A549 (cell line): ENCODE measurements at regions not wholly inside any gene's neighbourhood (a gene's known extent, or its start where the extent isn't known, plus 50 kb on each side); places are given as distances from the start of the nearest gene placed in this dataset.

Experiments
- TF ChIP-seq, protein P1 (sequence below): IDR thresholded peaks from 2 replicates; pipeline ENCODE4 v1.6.1; 2012
- TF ChIP-seq, protein P2 (sequence below): fragments of >200 bp; sonication (Bioruptor Twin); formaldehyde crosslinking; IDR thresholded peaks from 3 replicates; pipeline ENCODE4 v1.5.1; 2016

DNA sequence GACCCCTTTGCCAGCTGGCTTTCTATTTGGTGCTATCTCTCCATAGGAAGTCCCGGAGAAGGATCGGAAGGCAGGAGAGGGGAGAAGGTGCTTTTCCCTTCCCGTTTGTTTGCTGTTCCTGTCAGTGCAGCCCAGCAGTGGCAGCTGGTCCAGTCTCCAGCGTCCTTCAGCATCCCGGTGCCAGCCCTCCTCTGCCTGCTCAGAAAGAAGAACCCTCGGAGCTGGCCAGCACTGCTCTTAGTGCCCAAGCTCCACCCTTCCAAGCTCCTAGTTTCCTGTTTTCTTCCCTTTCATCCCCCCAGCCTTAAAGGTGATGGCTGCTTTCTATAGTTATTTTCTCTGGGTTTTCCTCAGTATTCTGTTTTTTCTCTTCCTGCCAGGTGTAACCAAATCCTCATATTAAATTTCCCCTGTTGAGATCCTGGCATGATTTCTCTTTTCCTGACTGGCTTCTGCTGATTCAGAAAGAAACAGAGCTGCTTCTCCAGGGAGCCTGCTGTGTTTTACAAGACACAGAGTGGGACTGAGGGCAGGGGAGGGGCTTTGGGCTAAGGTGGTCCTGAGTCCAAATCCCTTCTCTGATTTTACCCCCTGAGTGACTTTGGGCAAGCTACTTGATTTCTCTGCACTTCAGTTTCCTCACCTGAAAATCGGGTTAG is 186.8 kb downstream of the COPRS start:
- TF ChIP-seq, protein P1, sequence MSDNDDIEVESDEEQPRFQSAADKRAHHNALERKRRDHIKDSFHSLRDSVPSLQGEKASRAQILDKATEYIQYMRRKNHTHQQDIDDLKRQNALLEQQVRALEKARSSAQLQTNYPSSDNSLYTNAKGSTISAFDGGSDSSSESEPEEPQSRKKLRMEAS: no peak
- TF ChIP-seq, protein P2, sequence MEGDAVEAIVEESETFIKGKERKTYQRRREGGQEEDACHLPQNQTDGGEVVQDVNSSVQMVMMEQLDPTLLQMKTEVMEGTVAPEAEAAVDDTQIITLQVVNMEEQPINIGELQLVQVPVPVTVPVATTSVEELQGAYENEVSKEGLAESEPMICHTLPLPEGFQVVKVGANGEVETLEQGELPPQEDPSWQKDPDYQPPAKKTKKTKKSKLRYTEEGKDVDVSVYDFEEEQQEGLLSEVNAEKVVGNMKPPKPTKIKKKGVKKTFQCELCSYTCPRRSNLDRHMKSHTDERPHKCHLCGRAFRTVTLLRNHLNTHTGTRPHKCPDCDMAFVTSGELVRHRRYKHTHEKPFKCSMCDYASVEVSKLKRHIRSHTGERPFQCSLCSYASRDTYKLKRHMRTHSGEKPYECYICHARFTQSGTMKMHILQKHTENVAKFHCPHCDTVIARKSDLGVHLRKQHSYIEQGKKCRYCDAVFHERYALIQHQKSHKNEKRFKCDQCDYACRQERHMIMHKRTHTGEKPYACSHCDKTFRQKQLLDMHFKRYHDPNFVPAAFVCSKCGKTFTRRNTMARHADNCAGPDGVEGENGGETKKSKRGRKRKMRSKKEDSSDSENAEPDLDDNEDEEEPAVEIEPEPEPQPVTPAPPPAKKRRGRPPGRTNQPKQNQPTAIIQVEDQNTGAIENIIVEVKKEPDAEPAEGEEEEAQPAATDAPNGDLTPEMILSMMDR: no peak
